PC-9 (cell line): ENCODE measurements at regions not wholly inside any gene's neighbourhood (a gene's known extent, or its start where the extent isn't known, plus 50 kb on each side); places are given as distances from the start of the nearest gene placed in this dataset.

Experiments used
- CTCF ChIP-seq: fragments of 200-600 bp; sonication (generic); conservative IDR thresholded peaks from 2 replicates; pipeline ENCODE4 v1.6.1; 2017; ENCODE audit warnings: mixed run types, antibody characterized with exemption, mild to moderate bottlenecking, moderate library complexity
- EZH2 ChIP-seq: fragments of 200-600 bp; sonication (generic); IDR thresholded peaks from 2 replicates; pipeline ENCODE4 v1.8.0; 2017; ENCODE audit warnings: antibody characterized with exemption, low read depth

DNA sequence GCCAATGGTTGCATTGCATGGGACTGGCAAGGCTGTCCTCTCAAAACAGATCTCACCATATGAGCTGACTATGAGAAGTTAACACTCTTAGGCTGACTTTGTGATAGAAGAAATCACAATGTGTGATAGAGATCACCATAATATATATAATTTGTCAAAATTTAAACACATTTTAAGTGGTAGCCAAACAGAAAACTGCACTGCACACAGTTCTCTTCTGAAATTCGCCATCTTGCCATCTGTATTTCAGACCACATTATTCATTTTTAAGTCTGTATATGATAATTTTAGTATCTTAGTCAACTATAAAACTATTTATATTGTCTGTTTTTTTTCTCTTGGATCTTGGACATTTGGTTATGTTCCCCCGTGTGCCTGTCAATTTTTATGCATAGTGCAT lies 374.7 kb downstream of the AJAP1 start:
- TF ChIP-seq EZH2 (no peak), CTCF (no peak)
